Suprapubic skin (tissue), 4 donors: ENCODE measurements at regions not wholly inside any gene's neighbourhood (a gene's known extent, or its start where the extent isn't known, plus 50 kb on each side); places are given as distances from the start of the nearest gene placed in this dataset.
"Not testable (repeated sequence)": the region's sequence is repeated elsewhere in the genome, so short reads cannot be mapped to it uniquely, and the experiment has no call there.

Experiments
- DNase-seq, 2 donors: peaks; one replicate each; pipeline ENCODE4 v3.0.0-alpha.2; 2019; ENCODE audit warnings: low spot score in 2 of 2
- H3K27ac ChIP-seq: fragments of 200-600 bp; sonication (generic); one replicate; pipeline ENCODE4 v1.5.1; 2019
- H3K27me3 ChIP-seq: fragments of 200-600 bp; sonication (generic); one replicate; pipeline ENCODE4 v1.5.1; 2019
- H3K36me3 ChIP-seq: fragments of 200-600 bp; sonication (generic); one replicate; pipeline ENCODE4 v1.5.1; 2019
- H3K4me1 ChIP-seq: fragments of 200-600 bp; sonication (generic); one replicate; pipeline ENCODE4 v1.5.1; 2019
- H3K4me3 ChIP-seq: fragments of 200-600 bp; sonication (generic); one replicate; pipeline ENCODE4 v1.5.1; 2019; ENCODE audit warnings: mild to moderate bottlenecking
- H3K9me3 ChIP-seq: fragments of 200-600 bp; sonication (generic); one replicate; pipeline ENCODE4 v1.5.1; 2019
- EP300 ChIP-seq: sonication (generic); formaldehyde crosslinking; IDR thresholded peaks from one replicate; pipeline ENCODE4 v1.6.1; 2017; ENCODE audit warnings: antibody characterized with exemption
- POLR2A ChIP-seq, 2 donors: fragments of 450-650 bp; IDR thresholded peaks; one replicate each; pipeline ENCODE4 v1.6.1; 2017; ENCODE audit warnings: antibody characterized with exemption in 2 of 2, mild to moderate bottlenecking in 2 of 2, moderate library complexity in 2 of 2
- POLR2AphosphoS5 ChIP-seq, 3 donors: sonication (generic); formaldehyde crosslinking; IDR thresholded peaks; one replicate each; pipeline ENCODE4 v1.6.1; 2017; ENCODE audit warnings: antibody characterized with exemption in 3 of 3
- WGBS: methylation state at CpG from one replicate; pipeline ENCODE4 v1.1.5; 2018; 5-methylcytosine and 5-hydroxymethylcytosine counted together
- TF ChIP-seq, protein P1 (sequence below), 2 donors: fragments of 200-600 bp in 1 of 2; fragments of 450-650 bp in 1 of 2; sonication (generic) in 1 of 2; IDR thresholded peaks; one replicate each; pipeline ENCODE4 v1.5.1; 2016 to 2019; ENCODE audit warnings: antibody characterized with exemption in 2 of 2, mild to moderate bottlenecking in 1 of 2, moderate library complexity in 1 of 2

DNA sequence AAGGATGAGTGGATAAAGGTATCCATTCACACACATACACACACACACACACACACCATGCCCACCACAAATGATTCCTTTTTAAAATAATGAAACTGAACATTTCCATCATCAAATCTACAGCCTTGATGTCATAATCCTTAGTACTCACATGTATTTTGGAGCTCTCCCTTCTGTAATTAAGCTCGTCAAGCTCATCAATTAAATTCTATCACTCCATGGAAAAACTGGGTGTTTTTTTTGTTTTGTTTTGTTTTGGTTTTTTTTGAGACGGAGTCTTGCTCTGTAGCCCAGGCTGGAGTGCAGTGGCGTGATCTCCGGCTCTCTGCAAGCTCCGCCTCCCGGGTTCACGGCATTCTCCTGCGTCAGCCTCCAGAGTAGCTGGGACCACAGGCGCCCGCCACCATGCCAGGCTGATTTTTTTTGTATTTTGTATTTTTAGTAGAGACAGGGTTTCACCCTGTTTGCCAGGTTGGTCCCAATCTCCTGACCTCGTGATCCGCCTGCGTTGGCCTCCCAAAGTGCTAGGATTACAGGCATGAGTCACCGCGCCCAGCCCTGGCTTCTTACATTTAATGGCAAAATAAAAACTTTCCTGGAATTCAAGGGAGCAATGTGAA is 78.6 kb upstream of the RGPD4 start:
- Histone ChIP-seq H3K4me3 (no peak overlapping the region), H3K27me3 (no peaks in the 10 kb centered on the region), H3K36me3 (no peaks in the 10 kb centered on the region), H3K4me1 (no peaks in the 10 kb centered on the region), H3K9me3 (no peaks in the 10 kb centered on the region), H3K27ac (no peak overlapping the region)
- no peak for TF ChIP-seq POLR2A (IDR thresholded peaks at IDR 0.05)
- TF ChIP-seq POLR2AphosphoS5 (IDR thresholded peaks at IDR 0.05): no peak
- no peak for TF ChIP-seq EP300
- TF ChIP-seq, protein P1, sequence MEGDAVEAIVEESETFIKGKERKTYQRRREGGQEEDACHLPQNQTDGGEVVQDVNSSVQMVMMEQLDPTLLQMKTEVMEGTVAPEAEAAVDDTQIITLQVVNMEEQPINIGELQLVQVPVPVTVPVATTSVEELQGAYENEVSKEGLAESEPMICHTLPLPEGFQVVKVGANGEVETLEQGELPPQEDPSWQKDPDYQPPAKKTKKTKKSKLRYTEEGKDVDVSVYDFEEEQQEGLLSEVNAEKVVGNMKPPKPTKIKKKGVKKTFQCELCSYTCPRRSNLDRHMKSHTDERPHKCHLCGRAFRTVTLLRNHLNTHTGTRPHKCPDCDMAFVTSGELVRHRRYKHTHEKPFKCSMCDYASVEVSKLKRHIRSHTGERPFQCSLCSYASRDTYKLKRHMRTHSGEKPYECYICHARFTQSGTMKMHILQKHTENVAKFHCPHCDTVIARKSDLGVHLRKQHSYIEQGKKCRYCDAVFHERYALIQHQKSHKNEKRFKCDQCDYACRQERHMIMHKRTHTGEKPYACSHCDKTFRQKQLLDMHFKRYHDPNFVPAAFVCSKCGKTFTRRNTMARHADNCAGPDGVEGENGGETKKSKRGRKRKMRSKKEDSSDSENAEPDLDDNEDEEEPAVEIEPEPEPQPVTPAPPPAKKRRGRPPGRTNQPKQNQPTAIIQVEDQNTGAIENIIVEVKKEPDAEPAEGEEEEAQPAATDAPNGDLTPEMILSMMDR (IDR thresholded peaks at IDR 0.05): no peak
- no peak for DNase-seq
- WGBS: 95% methylated on average over 15 of the region's 15 CpGs

DNA sequence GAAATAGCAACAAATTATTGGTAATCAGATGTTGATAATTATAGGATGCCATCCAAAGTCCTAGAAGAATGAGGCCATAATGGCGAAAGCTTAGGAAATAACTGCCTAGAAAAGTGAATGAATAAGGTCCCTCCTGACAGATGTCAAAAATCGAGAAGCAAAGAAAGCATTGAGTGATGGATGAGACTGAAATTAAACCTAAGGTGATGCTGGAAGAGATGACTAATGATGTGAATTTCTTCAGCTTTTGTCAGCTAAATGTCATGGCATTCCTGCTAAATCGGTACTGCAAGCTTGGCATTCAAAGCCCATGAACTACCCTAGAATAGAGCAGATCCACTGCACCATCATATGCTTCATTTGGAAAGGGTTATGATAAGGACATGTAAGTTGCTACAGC is 74.8 kb upstream of the RGPD4 start:
- TF ChIP-seq POLR2AphosphoS5 (IDR thresholded peaks at IDR 0.05): no peak
- no peak for TF ChIP-seq POLR2A (IDR thresholded peaks at IDR 0.05)
- TF ChIP-seq, protein P1 (IDR thresholded peaks at IDR 0.05): no peak
- no peak for TF ChIP-seq EP300

DNA sequence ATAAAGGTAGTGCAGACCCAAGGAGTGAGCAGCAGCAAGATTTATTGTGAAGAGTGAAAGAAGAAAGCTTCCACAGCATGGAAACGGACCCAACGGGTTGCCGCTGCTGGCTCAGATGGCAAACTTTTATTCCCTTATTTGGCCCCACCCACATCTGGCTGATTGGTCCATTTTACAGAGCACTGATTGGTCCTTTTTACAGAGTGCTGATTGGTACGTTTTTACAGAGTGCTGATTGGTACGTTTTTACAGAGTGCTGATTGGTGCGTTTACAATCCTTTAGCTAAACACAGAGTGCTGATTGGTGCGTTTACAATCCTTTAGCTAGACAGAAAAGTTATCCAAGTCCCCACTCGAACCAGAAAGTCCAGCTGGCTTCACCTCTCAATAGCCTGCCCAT is 72.9 kb upstream of the RGPD4 start:
- not testable (repeated sequence) for H3K36me3 ChIP-seq, DNase-seq, H3K4me3 ChIP-seq, H3K27ac ChIP-seq, H3K9me3 ChIP-seq, H3K4me1 ChIP-seq, H3K27me3 ChIP-seq
- 96% methylated on average over 8 of the region's 8 CpGs for WGBS

More for the DNA sequence above, 74.8 kb upstream of the RGPD4 start:
- DNase-seq: no peak
- Histone ChIP-seq H3K4me1 (no peaks in the 10 kb centered on the region), H3K36me3 (no peaks in the 10 kb centered on the region), H3K9me3 (no peaks in the 10 kb centered on the region), H3K27me3 (no peaks in the 10 kb centered on the region), H3K4me3 (no peak overlapping the region), H3K27ac (no peak overlapping the region)
- WGBS: 75% methylated on average over 3 of the region's 3 CpGs

DNA sequence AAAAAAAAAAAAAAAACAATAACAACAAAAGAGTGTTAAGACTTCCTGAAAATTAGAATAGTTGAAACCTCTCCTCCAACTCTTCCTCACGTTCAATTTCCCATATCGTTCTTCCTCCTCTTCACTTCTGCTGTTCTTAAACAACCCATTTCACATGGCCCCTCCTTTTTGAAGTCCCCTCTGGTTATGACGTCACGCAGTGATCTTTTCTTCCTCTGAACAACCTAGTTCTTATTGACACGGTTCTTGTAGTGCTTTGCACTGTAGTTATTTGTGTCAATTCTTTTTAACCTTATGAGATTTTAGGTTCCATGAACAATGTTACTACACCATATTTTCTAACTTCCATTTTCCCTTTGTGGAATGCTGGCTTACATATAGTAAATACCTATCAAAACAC is 69.5 kb upstream of the RGPD4 start:
- WGBS: 84% methylated on average over 5 of the region's 5 CpGs
- H3K27ac ChIP-seq: no peak overlapping the region
- no peaks in the 10 kb centered on the region for H3K9me3 ChIP-seq
- TF ChIP-seq POLR2A (IDR thresholded peaks at IDR 0.05): no peak
- TF ChIP-seq, protein P1 (IDR thresholded peaks at IDR 0.05): no peak
- no peak for TF ChIP-seq EP300
- TF ChIP-seq POLR2AphosphoS5 (IDR thresholded peaks at IDR 0.05): no peak
- no peaks in the 10 kb centered on the region for H3K36me3 ChIP-seq
- no peak overlapping the region for H3K4me3 ChIP-seq
- H3K4me1 ChIP-seq: no peaks in the 10 kb centered on the region
- no peak for DNase-seq
- H3K27me3 ChIP-seq: no peaks in the 10 kb centered on the region

DNA sequence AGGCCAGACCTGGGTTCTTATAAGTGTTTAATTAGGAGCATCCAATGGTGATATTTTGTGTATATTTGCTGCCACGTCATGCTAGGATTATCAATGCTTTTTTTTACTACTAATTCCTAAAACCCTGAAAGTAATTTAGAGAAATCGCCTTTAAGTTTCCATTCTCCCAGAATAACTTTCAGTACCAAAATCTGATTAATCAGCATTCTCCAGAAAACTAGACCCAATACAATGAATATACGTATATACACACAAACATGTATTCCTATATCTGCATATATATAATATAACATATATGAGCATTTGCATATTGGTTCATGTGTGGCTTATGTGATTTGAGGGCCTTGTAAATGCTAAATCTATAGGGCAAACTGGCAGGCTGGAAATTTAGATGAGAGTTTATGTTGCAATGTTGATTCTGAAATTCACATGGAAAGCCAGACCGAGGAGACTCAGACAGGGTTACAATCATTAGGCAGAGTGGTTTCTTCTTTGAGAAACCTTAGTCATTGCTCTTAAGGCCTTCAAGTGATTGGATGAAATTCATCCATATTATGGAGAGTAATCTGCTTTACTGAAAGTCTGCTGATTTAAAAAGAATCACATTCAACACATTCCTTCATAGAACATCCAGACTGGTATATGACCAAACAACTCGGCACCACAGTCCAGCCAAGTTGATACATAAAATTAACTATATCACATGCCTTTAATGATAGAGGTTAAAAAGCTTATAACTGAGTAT is 65.9 kb upstream of the RGPD4 start:
- WGBS: 87% methylated on average over 5 of the region's 5 CpGs
- Histone ChIP-seq H3K9me3 (no peaks in the 10 kb centered on the region), H3K4me1 (no peaks in the 10 kb centered on the region), H3K27ac (no peak overlapping the region), H3K27me3 (no peaks in the 10 kb centered on the region), H3K36me3 (no peaks in the 10 kb centered on the region), H3K4me3 (no peak overlapping the region)
- DNase-seq: no peak
- no peak for TF ChIP-seq EP300
- TF ChIP-seq POLR2AphosphoS5 (IDR thresholded peaks at IDR 0.05): no peak
- TF ChIP-seq, protein P1 (IDR thresholded peaks at IDR 0.05): no peak
- no peak for TF ChIP-seq POLR2A (IDR thresholded peaks at IDR 0.05)
